Gastroesophageal sphincter (tissue), 3 donors: ENCODE measurements at regions not wholly inside any gene's neighbourhood (a gene's known extent, or its start where the extent isn't known, plus 50 kb on each side); places are given as distances from the start of the nearest gene placed in this dataset.

ENCODE experiments used
- POLR2A ChIP-seq, 2 donors: fragments of 450-650 bp; IDR thresholded peaks; one replicate each; pipeline ENCODE4 v1.6.1; 2017; ENCODE audit warnings: antibody characterized with exemption in 2 of 2, mild to moderate bottlenecking in 2 of 2, moderate library complexity in 1 of 2
- POLR2AphosphoS5 ChIP-seq: sonication (generic); formaldehyde crosslinking; IDR thresholded peaks from one replicate; pipeline ENCODE4 v1.6.1; 2017; ENCODE audit warnings: antibody characterized with exemption
- TF ChIP-seq, protein P1 (sequence below), 4 experiments: fragments of 200-600 bp in 2 of 4; fragments of 450-650 bp in 2 of 4; sonication (generic) in 1 of 4; IDR thresholded peaks; one replicate each; pipeline ENCODE4 v1.5.1; 2017 to 2019; ENCODE audit warnings: antibody characterized with exemption in 4 of 4, mild to moderate bottlenecking in 2 of 4, moderate library complexity in 2 of 4

DNA sequence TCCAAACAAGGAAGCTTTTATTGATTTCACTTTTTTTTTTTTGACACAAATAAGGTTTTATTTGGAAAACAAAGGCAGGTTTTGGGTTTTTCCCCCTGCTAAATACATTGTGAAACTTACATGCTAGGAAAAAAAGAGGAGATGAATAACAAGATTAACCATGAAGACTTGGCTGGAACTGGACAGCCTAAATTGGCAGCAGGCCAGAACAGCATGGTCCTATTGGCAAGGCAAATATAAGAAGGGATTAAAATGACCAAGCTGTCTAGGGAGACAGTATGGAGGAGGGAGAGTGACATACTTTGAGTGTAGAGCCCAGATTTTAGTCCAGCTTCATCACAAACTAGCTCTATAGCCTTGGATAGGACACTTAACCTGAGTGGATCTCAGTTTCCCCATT is 63.9 kb upstream of the BBX start:
- TF ChIP-seq POLR2A (IDR thresholded peaks at IDR 0.05) (no peak), POLR2AphosphoS5 (no peak)
- TF ChIP-seq, protein P1, sequence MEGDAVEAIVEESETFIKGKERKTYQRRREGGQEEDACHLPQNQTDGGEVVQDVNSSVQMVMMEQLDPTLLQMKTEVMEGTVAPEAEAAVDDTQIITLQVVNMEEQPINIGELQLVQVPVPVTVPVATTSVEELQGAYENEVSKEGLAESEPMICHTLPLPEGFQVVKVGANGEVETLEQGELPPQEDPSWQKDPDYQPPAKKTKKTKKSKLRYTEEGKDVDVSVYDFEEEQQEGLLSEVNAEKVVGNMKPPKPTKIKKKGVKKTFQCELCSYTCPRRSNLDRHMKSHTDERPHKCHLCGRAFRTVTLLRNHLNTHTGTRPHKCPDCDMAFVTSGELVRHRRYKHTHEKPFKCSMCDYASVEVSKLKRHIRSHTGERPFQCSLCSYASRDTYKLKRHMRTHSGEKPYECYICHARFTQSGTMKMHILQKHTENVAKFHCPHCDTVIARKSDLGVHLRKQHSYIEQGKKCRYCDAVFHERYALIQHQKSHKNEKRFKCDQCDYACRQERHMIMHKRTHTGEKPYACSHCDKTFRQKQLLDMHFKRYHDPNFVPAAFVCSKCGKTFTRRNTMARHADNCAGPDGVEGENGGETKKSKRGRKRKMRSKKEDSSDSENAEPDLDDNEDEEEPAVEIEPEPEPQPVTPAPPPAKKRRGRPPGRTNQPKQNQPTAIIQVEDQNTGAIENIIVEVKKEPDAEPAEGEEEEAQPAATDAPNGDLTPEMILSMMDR (IDR thresholded peaks at IDR 0.05): no peak
